Posterior vena cava (tissue), 2 donors: ENCODE measurements at regions not wholly inside any gene's neighbourhood (a gene's known extent, or its start where the extent isn't known, plus 50 kb on each side); places are given as distances from the start of the nearest gene placed in this dataset.
"Not testable (repeated sequence)": the region's sequence is repeated elsewhere in the genome, so short reads cannot be mapped to it uniquely, and the experiment has no call there.

Source experiments
- DNase-seq: peaks from one replicate; pipeline ENCODE4 v3.0.0-alpha.2; 2020; ENCODE audit warnings: low spot score
- intact Hi-C, 2 donors: fragments of 100-400 bp; cut with DNase I; formaldehyde crosslinking; loops; one replicate each; pipeline versions ENCODE4 v1.14.1 to v1.14.2; 2022 to 2023
- donor health status: DM: yes; HTN: yes; CAD: no.
- donor health status: DM: yes; HTN: yes; CAD: no.

DNA sequence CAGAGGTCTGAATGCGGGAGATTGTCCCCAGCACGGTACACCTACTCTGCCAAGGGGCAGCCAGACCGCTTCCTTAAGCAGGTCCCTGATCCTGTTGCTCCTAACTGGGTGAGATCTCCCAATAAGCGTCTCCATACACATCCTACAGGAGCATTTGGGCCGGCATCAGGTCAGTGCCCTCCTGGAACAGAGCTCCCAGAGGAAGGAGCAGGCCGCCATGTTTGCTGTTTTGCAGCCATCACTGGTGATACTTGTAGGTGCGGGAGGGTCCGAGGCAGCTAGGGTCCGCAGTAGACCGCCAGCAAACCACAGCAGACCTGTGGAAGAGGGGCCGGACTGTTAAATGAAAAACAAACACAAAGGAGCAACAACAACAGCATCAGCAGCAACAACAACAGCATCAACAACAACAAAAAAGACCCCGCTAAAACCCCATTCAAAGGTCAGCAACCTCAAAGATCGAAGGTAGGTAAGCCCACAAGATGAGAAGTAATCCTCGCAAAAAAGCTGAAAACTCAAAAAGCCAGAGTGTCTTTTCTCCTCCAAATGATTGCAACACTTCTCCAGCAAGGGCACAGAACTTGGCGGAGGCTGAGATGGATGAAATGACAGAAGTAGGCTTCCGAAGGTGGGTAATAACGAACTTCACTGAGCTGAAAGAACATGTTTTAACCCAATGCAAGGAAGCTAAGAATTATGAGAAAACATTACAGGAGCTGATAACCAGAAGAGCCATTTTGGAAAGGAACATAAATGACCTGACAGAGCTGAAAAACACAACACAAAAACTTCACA is 79.0 kb upstream of the CDH7 start:
- intact Hi-C loops: no loop called here

GRCh38 chr18:65670145-65670544 is 80.7 kb upstream of the CDH7 start:
- intact Hi-C loops, DNase-seq: not testable (repeated sequence)

More for the DNA sequence above, 79.0 kb upstream of the CDH7 start:
- DNase-seq: no peak

DNA sequence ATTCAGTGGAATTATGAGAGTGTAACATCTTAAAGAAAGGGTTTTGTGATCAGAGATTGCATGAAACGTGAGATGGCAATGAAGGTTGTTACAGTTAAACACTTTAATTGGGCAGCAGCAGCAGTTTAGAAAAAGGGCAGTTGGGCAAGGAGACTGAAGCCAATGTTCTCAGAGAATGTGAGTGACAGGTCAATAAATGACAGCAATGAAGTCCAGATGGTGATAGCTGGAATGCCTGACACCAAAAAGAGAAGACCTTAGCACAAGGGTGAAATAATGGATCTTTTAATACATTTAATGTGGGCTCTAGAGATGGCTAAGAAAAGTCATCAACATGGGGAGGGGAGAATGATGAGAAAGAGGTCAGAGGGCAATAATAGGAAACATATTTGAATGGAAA is 89.4 kb upstream of the CDH7 start:
- intact Hi-C loops: no loop called here

DNA sequence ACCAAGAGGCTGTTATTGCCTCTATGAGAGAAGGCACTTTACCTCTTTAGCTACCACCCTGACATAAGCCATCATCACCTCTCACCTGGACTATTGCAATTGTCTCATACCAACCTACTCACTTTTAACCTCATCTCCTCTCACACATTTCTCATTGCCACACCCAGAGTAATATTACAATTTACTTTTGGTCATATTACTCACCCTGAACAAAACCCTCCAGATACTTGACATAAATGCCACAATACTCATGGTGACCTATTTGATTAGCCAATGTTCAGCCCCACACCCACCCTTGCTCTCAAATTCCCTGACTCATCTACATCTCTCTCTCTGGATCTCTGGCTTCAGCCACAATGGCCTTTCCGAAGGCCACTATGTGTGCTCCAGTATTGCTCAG is 90.9 kb upstream of the CDH7 start:
- intact Hi-C loops: no loop called here
- DNase-seq: no peak

More for the DNA sequence above, 89.4 kb upstream of the CDH7 start:
- no peak for DNase-seq

DNA sequence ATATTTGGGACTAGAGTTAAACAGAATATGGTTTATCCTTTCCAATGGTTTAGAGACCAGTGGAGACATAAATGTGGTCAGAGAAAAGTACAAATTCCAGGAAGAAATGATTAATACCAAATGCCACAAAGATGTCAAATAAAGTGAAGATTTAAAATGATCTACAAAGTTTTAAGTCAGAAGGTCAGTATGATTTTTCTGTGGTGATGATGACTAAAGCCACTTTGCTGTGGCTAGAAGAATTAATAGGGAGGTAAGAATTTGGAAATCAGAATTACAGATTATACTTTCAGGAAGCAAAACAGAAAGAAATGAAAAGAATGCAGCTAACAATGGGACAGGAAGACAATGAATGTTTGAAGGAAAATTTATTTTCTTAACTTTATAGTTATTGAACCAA is 91.5 kb upstream of the CDH7 start:
- intact Hi-C loops: no loop called here
- no peak for DNase-seq

- DNase-seq: no peak
- intact Hi-C loops: no loop called here
Measured at GRCh38 chr18:65651192-65651591, 99.6 kb upstream of the CDH7 start.

DNA sequence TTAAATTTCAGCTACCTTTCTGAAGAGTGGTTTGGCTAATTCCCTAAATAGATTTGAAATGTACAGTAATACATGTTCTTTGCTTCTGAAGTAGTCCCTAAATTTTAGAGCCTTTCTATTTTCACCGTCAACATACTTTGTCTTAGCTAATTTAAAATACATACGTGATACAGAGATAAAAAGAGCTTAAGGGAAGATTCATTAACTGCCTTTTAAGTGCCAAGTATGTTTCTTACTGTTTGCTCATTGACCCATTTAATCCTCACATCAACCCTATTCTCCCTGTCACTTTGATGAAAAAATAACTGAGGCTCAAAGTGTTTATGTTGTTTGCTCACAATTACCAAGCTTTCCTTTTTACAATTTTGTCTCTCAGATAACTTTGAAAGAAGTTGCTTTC is 118.6 kb upstream of the CDH7 start:
- intact Hi-C loops: no loop called here
- no peak for DNase-seq

DNA sequence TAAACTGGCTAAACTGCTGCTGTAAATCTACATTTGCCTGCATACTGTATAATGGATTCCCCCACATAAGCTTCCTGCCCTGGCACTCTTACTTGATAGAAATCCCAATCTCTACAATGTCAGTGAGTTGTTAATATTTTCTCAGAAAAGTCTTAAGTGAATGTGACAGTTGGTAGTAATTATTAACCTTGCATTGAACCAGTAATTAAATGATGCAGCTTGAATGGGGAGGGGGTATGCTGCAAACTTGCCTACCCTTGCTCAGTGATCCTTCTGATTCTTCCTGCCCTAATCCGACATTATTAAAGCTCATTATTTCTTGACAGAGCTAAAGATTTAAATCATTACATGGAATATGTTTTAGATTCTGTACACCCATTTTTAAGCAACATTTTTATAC is 119.0 kb upstream of the CDH7 start:
- no peak for DNase-seq
- intact Hi-C loops: no loop called here

GRCh38 chr18:65628390-65628789 is 122.4 kb upstream of the CDH7 start:
- intact Hi-C loops: no loop called here
- DNase-seq: no peak

GRCh38 chr18:65623676-65624075 is 127.1 kb upstream of the CDH7 start:
- intact Hi-C loops: no loop called here
- no peak for DNase-seq

GRCh38 chr18:65622436-65622835 is 128.4 kb upstream of the CDH7 start:
- no peak for DNase-seq
- intact Hi-C loops: no loop called here

DNA sequence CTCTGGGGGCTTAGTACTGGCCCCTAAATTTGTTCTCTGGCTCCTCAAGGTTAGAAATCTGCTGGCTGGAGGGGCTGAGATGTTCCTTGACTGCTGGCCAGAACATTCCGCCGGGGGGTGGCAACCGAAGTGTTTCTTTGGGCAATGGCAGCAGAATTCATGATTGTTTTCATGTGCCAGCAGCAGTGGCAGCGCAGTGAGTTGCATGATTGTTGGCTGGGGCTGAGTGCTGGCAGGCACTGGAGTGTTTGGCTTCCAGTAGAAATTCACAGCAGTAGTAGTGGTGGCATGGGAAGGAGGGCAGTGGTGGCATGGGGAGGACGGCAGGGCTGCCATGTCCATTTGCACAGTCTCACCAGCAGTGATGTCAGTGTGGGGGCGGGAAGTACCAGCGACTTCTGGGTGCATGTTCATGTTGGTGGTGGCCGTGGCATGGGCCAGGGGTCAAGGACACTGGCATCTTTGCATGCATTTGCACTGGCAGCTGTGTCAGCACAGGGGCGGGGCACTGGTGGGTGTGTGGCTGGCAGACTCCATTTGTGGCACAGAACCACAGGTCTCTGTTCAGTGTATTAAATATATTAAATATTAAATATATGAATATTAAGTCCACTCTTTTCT is 130.6 kb upstream of the CDH7 start:
- DNase-seq: no peak
- intact Hi-C loops: no loop called here

DNA sequence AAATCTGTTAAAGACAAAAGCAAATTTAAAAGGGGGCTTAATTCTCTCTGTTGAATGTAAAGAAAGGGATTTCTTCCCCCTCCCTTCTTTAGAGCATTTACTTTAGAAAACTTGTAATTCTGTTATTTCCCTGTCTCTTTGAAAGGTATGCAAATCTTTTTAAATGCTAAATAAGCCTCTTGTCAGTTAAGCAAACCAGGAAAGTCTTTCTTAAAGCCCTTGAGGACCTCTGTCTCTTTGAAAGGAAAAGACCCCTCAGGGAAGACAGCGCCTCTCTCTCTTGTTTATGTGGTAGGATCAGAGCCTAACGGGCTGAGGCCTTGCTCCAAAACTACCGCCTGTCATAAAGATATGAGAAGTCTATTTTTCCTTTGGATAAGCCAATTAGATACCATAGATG is 139.9 kb upstream of the CDH7 start:
- no peak for DNase-seq
- intact Hi-C loops: no loop called here

DNA sequence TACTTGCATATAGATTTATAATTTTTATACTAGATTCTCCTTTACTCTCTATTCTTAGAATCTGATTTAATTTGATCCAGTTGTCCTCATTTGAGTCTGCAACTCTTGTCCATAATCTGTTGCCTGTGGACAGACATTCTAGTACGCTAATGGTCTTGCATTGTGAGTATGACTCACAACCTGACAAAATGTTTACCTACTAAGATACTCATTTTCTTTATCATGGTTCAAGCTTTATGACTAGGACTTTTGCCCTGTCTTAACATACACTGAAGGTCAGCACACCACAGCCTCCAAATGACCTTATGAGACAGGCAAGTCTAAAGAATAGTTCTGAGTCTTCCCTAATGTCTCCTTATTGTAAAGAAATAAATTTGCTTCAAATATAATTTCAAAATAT is 142.3 kb upstream of the CDH7 start:
- intact Hi-C loops: no loop called here
- no peak for DNase-seq

GRCh38 chr18:65607161-65607560 is 143.7 kb upstream of the CDH7 start:
- DNase-seq: no peak

GRCh38 chr18:65606551-65607130 is 144.2 kb upstream of the CDH7 start:
- DNase-seq: no peak
- intact Hi-C loops: no loop called here

More at GRCh38 chr18:65607161-65607560, 143.7 kb upstream of the CDH7 start:
- intact Hi-C loops: no loop called here

- peak; percentile 66 for DNase-seq
Measured at GRCh38 chr18:65605352-65605751, 145.5 kb upstream of the CDH7 start.

DNA sequence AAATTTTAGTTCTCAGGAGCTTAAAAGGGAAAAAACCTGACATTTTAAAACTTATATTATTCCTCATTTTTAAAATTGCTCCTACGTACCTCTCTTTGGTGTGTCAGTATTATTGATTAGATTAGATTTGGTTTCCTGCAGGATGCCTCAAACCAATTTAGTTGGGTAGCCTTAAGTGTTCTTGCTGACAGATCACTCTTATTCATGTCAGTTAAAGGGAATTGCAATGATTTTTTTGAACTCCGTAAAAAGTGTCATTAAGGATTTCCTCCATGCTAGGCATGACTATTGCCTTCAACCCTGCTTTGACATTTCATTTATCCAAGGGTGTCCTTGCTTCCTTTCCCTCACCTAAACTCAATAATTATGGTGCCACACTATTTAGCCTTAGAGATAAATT is 149.0 kb upstream of the CDH7 start:
- intact Hi-C loops: no loop called here
- no peak for DNase-seq

More at GRCh38 chr18:65605352-65605751, 145.5 kb upstream of the CDH7 start:
- intact Hi-C loops: not testable (repeated sequence)

GRCh38 chr18:65592435-65592834 is 158.4 kb upstream of the CDH7 start:
- intact Hi-C loops: no loop called here
- DNase-seq: no peak

DNA sequence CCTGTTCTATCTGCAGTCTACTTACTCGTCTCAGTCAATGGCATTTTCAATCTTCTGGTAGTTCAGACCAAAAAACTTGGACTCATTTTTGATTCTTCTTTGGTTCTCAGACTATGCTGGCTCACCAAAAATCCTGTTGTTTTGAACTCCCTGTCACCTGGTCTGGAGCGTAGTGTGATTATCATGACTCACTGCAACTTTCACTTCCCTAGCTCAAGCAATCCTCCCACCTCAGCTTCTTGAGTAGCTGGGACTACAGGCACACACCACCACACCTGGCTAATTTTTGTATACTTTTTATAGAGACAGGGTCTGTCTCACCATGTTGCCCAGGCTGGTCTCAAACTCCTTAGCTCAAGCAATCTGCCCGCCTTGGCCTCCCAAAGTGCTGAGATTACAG is 163.3 kb upstream of the CDH7 start:
- DNase-seq: no peak
- intact Hi-C loops: no loop called here

GRCh38 chr18:65582094-65582493 is 168.7 kb upstream of the CDH7 start:
- DNase-seq: not testable (repeated sequence)

More at GRCh38 chr18:65582094-65582493, 168.7 kb upstream of the CDH7 start:
- intact Hi-C loops: not testable (repeated sequence)
